B cell (primary cell): ENCODE measurements at regions not wholly inside any gene's neighbourhood (a gene's known extent, or its start where the extent isn't known, plus 50 kb on each side); places are given as distances from the start of the nearest gene placed in this dataset.

Source experiments
- ATAC-seq: fragments of 200-7000 bp; cut with Tn5 transposase; one replicate; pipeline ENCODE4 v1.10.0; 2021; ENCODE audit warnings: low read depth, mild to moderate bottlenecking, moderate number of reproducible peaks, moderate library complexity
- CTCF ChIA-PET: fragments of 350-600 bp; sonication (Branson Sonifier 250); formaldehyde crosslinking; loops from one replicate; lab custom pipeline; 2021; ENCODE audit warnings: antibody characterized with exemption, inconsistent platforms; lab: Charles Lee
- POLR2A ChIA-PET: fragments of 350-600 bp; sonication (Branson Sonifier 250); formaldehyde crosslinking; loops from one replicate; lab custom pipeline; 2021; ENCODE audit warnings: antibody characterized with exemption; lab: Charles Lee
- DNase-seq: peaks from one replicate; pipeline ENCODE4 v3.0.0; 2013
- H2AFZ ChIP-seq: 2 replicates; pipeline ENCODE4 v1.6.1; 2012; ENCODE audit warnings: mild to moderate bottlenecking, low read depth, low read length; ENCODE audit not compliant: insufficient read depth, poor library complexity, severe bottlenecking
- H3K27ac ChIP-seq, 2 donors: 1 replicate in 1 of 2; 2 replicates in 1 of 2; pipeline ENCODE4 v1.5.1; 2012 to 2013; ENCODE audit warnings: low read length in 2 of 2, mild to moderate bottlenecking in 2 of 2, moderate library complexity in 1 of 2
- H3K27me3 ChIP-seq, 4 experiments: fragments of 200-600 bp in 1 of 4; sonication (generic) in 1 of 4; replicated peaks in 1 of 4; 1 replicate in 2 of 4; 2 replicates in 2 of 4; pipeline versions ENCODE4 v1.6.1 to v1.7.0; 2013 to 2016; ENCODE audit warnings: low read length in 3 of 4, mild to moderate bottlenecking in 2 of 4, mixed read lengths in 1 of 4, moderate library complexity in 1 of 4; ENCODE audit not compliant: insufficient read depth in 4 of 4, control insufficient read depth in 3 of 4; ENCODE audit errors: control extremely low read depth in 1 of 4
- H3K36me3 ChIP-seq, 2 experiments: replicated peaks in 1 of 2; 1 replicate in 1 of 2; 2 replicates in 1 of 2; pipeline versions ENCODE4 v1.6.1 to v1.7.1; 2013; ENCODE audit warnings: low read length in 1 of 2; ENCODE audit not compliant: insufficient read depth in 2 of 2, control insufficient read depth in 1 of 2; ENCODE audit errors: control extremely low read depth in 1 of 2, extremely low read depth in 1 of 2
- H3K4me1 ChIP-seq, 2 donors: fragments of 200-600 bp in 1 of 2; sonication (generic) in 1 of 2; 1 replicate in 1 of 2; 2 replicates in 1 of 2; pipeline versions ENCODE4 v1.5.1 to v1.6.1; 2013 to 2017; ENCODE audit warnings: low read length in 2 of 2; ENCODE audit not compliant: control insufficient read depth in 2 of 2, insufficient read depth in 2 of 2
- H3K4me2 ChIP-seq: replicated peaks from 2 replicates; pipeline ENCODE3; 2012; ENCODE audit warnings: mild to moderate bottlenecking, low read depth, low read length; ENCODE audit not compliant: poor library complexity, severe bottlenecking
- H3K4me3 ChIP-seq, 5 experiments: fragments of 200-600 bp in 1 of 5; sonication (generic) in 1 of 5; 1 replicate in 3 of 5; 2 replicates in 2 of 5; pipeline versions ENCODE4 v1.5.1 to v1.7.0; 2011 to 2016; ENCODE audit warnings: low read length in 4 of 5, mild to moderate bottlenecking in 4 of 5, low read depth in 2 of 5, control low read depth in 1 of 5, moderate library complexity in 1 of 5; ENCODE audit not compliant: insufficient read depth in 1 of 5; ENCODE audit errors: control extremely low read depth in 1 of 5, extremely low read depth in 1 of 5
- H3K79me2 ChIP-seq: fragments of 200-600 bp; sonication (generic); one replicate; pipeline ENCODE4 v1.6.0; 2016; ENCODE audit warnings: low read length; ENCODE audit not compliant: control insufficient read depth, insufficient read depth
- H3K9ac ChIP-seq: fragments of 200-600 bp; sonication (generic); 2 replicates; pipeline ENCODE4 v1.6.1; 2017; ENCODE audit warnings: mild to moderate bottlenecking, low read length, moderate library complexity
- H3K9me3 ChIP-seq, 3 donors: one replicate each; pipeline versions ENCODE4 v1.6.1 to v1.7.1; 2013; ENCODE audit warnings: low read length in 2 of 3; ENCODE audit not compliant: control insufficient read depth in 2 of 3, insufficient read depth in 1 of 3; ENCODE audit errors: control extremely low read depth in 1 of 3
- H4K20me1 ChIP-seq: 2 replicates; pipeline ENCODE4 v1.6.0; 2012; ENCODE audit warnings: mild to moderate bottlenecking, low read length; ENCODE audit not compliant: insufficient read depth, control insufficient read depth, poor library complexity, severe bottlenecking
- H3K27ac Mint-ChIP-seq: one replicate; pipeline ENCODE4 v1.8.0; 2021; ENCODE audit warnings: mixed read lengths
- H3K27me3 Mint-ChIP-seq: one replicate; pipeline ENCODE4 v1.8.0; 2021; ENCODE audit warnings: mixed read lengths
- H3K4me1 Mint-ChIP-seq: one replicate; pipeline ENCODE4 v1.8.0; 2021; ENCODE audit warnings: mixed read lengths
- H3K4me3 Mint-ChIP-seq: one replicate; pipeline ENCODE4 v1.8.0; 2021; ENCODE audit warnings: mixed read lengths
- H3K9me3 Mint-ChIP-seq: one replicate; pipeline ENCODE4 v1.8.0; 2022; ENCODE audit warnings: mixed read lengths; ENCODE audit not compliant: insufficient read depth
- EZH2 ChIP-seq: IDR thresholded peaks from 2 replicates; pipeline ENCODE4 v1.6.1; 2012; ENCODE audit warnings: borderline replicate concordance, low read depth, mild to moderate bottlenecking, moderate library complexity, low read length; ENCODE audit not compliant: insufficient read depth, poor library complexity, severe bottlenecking
- WGBS: methylation state at CpG from one replicate; pipeline ENCODE4 v1.1.5; 2013; ENCODE audit warnings: missing lambda C conversion rate; ENCODE audit not compliant: insufficient coverage; 5-methylcytosine and 5-hydroxymethylcytosine counted together
- intact Hi-C: fragments of 100-400 bp; cut with micrococcal nuclease; formaldehyde crosslinking; loops from one replicate; pipeline ENCODE4 v1.10.0; 2022
- TF ChIP-seq, protein P1 (sequence below): fragments of 200-600 bp; IDR thresholded peaks from one replicate; pipeline ENCODE4 v1.8.0; 2022; ENCODE audit warnings: antibody characterized with exemption, mild to moderate bottlenecking

DNA sequence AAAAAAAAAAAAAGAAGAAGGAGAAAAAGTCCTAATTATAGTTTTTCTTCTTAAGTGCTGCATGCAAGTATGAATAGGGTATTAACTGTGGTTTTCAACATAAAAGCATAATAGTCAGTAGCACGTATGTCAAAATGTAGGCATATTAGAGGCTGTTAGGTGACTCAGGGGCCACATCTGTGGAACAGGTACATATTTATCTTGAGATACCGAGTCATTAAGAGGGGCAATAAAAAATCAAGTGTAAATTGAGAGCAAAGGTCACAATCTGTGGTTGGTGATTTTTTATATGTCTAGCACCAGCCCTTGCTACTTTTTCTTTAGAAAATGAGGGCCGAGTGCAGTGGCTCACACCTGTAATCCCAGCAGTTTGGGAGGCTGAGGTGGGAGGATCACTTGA lies 1113.8 kb upstream of the RBFOX1 start:
- H3K27ac Mint-ChIP-seq, result no peak overlapping the region
- no peak overlapping the region for H3K4me2 ChIP-seq
- 50% methylated on average over 2 of the region's 3 CpGs for WGBS

DNA sequence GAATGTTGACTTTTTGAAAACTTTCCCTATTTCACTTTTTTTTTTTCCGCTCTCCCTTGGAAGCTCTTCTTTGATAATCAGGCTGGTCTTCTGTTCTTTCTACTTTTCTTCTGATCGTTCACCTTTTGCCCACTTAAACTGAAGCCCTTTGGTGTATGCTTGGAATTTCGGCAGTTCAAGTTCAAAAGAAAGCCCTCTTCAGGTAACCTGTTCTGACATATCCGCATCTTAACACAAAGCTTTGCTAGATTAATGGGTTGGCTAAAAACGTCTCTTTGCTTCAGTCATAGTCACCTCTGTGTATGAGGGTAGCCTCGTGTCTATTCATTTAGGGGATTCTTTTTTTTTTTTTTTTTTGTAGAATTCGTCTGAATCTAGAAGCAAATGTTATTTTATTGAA lies 1115.8 kb upstream of the RBFOX1 start:
- Mint-ChIP-seq H3K9me3 (peaks cover 4% of the 10 kb centered on the region), H3K27me3 (no peaks in the 10 kb centered on the region), H3K4me1 (no peaks in the 10 kb centered on the region), H3K4me3 (no peak overlapping the region), H3K27ac (no peak overlapping the region)
- TF ChIP-seq, protein P1, sequence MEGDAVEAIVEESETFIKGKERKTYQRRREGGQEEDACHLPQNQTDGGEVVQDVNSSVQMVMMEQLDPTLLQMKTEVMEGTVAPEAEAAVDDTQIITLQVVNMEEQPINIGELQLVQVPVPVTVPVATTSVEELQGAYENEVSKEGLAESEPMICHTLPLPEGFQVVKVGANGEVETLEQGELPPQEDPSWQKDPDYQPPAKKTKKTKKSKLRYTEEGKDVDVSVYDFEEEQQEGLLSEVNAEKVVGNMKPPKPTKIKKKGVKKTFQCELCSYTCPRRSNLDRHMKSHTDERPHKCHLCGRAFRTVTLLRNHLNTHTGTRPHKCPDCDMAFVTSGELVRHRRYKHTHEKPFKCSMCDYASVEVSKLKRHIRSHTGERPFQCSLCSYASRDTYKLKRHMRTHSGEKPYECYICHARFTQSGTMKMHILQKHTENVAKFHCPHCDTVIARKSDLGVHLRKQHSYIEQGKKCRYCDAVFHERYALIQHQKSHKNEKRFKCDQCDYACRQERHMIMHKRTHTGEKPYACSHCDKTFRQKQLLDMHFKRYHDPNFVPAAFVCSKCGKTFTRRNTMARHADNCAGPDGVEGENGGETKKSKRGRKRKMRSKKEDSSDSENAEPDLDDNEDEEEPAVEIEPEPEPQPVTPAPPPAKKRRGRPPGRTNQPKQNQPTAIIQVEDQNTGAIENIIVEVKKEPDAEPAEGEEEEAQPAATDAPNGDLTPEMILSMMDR, result no peak
- TF ChIP-seq EZH2, result no peak
- H2AFZ ChIP-seq, result no peak overlapping the region
- H3K36me3 ChIP-seq, result no peaks in the 10 kb centered on the region
- WGBS, result no CpG with 5 or more reads among the region's 7 CpGs
- DNase-seq, result no peak
- H4K20me1 ChIP-seq, result no peaks in the 10 kb centered on the region
- H3K9me3 ChIP-seq, result peaks cover 0 to 4% (median 0%) of the 10 kb centered on the region in 3 donors
- CTCF ChIA-PET, result no interaction called here
- intact Hi-C loops, result no loop called here
- POLR2A ChIA-PET, result no interaction called here
- no peak overlapping the region for H3K27ac ChIP-seq
- no peaks in the 10 kb centered on the region for H3K4me1 ChIP-seq
- no peak overlapping the region for H3K4me2 ChIP-seq
- H3K9ac ChIP-seq, result no peak overlapping the region
- H3K79me2 ChIP-seq, result no peaks in the 10 kb centered on the region
- no peaks in the 10 kb centered on the region for H3K27me3 ChIP-seq
- ATAC-seq, result no peak
- no peak overlapping the region for H3K4me3 ChIP-seq

More for the DNA sequence above, 1113.8 kb upstream of the RBFOX1 start:
- Histone ChIP-seq H3K36me3 (no peaks in the 10 kb centered on the region), H3K4me3 (no peak overlapping the region), H3K9ac (no peak overlapping the region), H4K20me1 (no peaks in the 10 kb centered on the region), H3K4me1 (no peaks in the 10 kb centered on the region), H2AFZ (no peak overlapping the region), H3K27me3 (no peaks in the 10 kb centered on the region), H3K79me2 (no peaks in the 10 kb centered on the region), H3K27ac (no peak overlapping the region), H3K9me3 (peaks cover 0 to 4% (median 0%) of the 10 kb centered on the region in 3 donors)
- intact Hi-C loops, result no loop called here
- DNase-seq (no peak), ATAC-seq (no peak)
- CTCF ChIA-PET, result no interaction called here
- no peak for TF ChIP-seq EZH2
- TF ChIP-seq, protein P1, result no peak
- peaks cover 6% of the 10 kb centered on the region for H3K9me3 Mint-ChIP-seq
- no peak overlapping the region for H3K4me3 Mint-ChIP-seq
- POLR2A ChIA-PET, result no interaction called here
- H3K4me1 Mint-ChIP-seq, result no peaks in the 10 kb centered on the region
- no peaks in the 10 kb centered on the region for H3K27me3 Mint-ChIP-seq
